OCI-M1 (cell line): ENCODE measurements at regions not wholly inside any gene's neighbourhood (a gene's known extent, or its start where the extent isn't known, plus 50 kb on each side); places are given as distances from the start of the nearest gene placed in this dataset.
"Not testable (repeated sequence)": the region's sequence is repeated elsewhere in the genome, so short reads cannot be mapped to it uniquely, and the experiment has no call there.

Experiments used
- DNase-seq: peaks from one replicate; lab custom pipeline; 2025; lab: John Stamatoyannopoulos, UW

- not testable (repeated sequence) for DNase-seq
Measured at GRCh38 chr7:67916111-67916510, 919.5 kb downstream of the TYW1 start.

GRCh38 chr7:67916571-67917436, 920.2 kb downstream of the TYW1 start:
- no peak for DNase-seq

- no peak for DNase-seq
Measured at GRCh38 chr7:67917437-67917755, 920.8 kb downstream of the TYW1 start.

DNA sequence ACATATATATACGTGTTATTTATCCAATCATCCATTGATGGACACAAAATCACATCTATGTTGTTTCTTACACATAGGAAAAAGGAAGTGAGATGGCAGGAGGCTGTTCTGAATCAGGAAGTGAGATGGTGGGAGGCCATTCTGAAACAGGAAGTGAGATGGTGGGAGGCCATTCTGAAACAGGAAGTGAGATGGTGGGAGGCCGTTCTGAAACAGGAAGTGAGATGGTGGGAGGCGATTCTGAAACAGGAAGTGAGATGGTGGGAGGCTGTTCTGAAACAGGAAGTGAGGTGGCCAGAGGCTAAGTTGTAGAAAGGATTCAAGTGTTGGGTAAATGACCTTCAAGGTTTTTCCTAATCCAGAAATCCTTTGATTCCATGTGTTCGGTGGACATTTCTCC, 921.5 kb downstream of the TYW1 start:
- DNase-seq: peak; percentile 84

- no peak for DNase-seq
Measured at GRCh38 chr7:67923286-67923685, 926.7 kb downstream of the TYW1 start.

DNA sequence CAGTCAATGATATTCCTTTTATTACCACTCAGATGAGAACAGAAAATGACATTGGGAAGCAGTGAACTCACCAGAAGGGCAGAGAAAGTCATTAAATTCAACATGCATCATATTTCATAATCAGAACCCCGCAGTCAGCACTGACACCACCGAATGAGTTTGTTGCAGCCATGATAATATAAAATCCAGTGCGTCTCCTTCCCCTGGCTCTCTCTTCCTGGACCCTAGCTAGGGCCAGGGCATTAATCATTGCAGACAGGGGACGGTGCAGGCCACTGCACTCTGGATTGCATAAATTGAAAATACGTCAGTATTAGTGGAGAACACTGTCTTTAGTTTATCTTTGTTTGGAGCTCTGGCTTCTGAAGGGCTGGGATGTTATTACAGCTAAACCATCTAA, 931.5 kb downstream of the TYW1 start:
- no peak for DNase-seq

DNA sequence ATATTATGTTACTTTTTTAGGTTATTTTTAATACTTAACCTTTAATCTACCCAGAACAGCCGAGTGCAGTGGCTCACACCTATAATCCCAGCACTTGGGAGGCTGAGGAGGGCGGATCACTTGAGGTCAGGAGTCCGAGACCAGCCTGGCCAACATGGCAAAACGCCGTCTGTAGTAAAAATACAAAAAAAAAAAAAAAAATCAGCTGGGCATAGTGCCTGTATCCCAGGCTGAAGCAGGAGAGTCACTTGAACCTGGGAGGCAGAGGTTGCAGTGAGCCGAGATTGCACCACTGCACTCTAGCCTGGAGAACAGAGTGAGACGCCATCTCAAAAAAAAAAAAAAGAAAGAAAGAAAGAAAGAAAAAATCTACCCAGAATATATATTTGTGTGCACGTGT, 939.8 kb downstream of the TYW1 start:
- DNase-seq: not testable (repeated sequence)

- DNase-seq: no peak
Measured at GRCh38 chr7:67940400-67940799, 943.8 kb downstream of the TYW1 start.

- no peak for DNase-seq
Measured at GRCh38 chr7:67947191-67947590, 950.6 kb downstream of the TYW1 start.

DNA sequence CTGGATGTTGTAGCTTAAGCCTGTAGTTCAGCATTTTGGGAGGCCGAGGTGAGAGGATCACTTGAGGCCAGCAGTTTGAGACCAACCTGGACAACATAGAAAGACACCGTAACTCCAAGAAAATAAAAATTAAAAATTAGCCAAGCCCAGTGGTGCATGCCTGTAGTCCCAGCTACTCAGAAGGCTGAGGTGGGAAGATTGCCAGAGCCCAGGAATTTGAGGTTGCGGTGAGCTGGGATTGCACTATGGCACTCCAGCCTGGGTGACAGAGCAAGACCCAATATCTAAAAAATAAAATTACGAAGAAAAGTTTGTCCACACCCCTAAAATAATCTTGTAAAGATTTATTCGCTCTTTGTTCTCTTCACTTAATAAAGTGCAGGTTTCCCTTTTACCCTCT, 951.0 kb downstream of the TYW1 start:
- DNase-seq: no peak

- peak; percentile 67 for DNase-seq
Measured at GRCh38 chr7:67950321-67951083, 953.9 kb downstream of the TYW1 start.

- DNase-seq: no peak
Measured at GRCh38 chr7:67955061-67955460, 958.4 kb downstream of the TYW1 start.

DNA sequence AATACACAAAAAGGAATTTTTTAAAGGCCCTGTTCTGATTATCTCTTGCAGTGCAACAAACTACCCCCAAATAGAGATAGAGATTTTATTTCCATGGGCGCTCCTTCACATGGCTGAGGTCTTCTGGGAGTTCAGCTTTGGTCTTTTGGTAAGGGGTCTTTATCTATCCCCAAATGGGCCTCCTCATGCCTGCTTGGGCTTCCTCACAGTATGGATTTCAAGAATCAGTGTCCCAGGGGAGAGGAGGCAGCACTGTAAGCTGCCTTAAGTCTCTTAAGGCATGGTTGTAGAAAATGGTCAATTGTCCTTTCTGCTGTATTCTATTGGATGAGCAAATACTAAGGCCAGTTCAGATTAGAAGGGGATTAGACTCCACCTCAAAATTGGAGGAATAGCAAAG, 966.2 kb downstream of the TYW1 start:
- DNase-seq: no peak

DNA sequence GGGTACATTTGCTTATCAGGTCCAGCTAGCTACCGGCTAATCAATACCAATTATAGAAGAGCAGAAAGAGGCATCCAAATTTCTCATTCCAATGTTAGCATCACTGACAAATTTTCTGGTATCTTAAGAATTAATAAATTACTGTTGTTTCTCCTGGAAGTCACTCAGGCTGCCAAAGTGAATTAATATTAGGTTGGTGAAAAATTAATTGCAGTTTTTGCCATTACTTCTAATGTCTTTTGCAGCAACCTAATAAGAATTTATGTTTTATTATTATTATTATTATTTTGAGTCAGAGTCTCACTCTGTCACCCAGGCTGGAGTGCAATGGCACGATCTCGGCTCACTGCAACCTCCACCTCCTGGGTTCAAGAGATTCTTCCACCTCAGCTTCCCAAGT, 979.9 kb downstream of the TYW1 start:
- no peak for DNase-seq

DNA sequence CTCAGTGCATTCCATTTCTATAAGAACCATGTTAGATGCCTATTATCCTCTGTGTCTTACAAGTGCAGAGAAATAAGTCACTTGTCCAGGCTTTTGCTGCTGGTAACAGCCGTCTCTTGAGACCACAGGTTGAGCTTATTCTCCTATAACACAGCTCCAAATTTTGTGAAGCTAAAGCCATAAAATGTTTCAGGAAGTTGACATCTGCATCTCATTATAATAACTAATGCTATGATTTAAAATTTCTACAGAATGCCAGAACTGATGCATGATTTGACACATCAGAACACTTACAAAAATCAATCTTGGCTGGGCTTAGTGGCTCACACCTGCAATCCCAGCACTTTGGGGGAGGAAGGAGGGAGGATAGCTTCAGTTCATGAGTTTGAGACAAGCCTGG, 986.9 kb downstream of the TYW1 start:
- no peak for DNase-seq

DNA sequence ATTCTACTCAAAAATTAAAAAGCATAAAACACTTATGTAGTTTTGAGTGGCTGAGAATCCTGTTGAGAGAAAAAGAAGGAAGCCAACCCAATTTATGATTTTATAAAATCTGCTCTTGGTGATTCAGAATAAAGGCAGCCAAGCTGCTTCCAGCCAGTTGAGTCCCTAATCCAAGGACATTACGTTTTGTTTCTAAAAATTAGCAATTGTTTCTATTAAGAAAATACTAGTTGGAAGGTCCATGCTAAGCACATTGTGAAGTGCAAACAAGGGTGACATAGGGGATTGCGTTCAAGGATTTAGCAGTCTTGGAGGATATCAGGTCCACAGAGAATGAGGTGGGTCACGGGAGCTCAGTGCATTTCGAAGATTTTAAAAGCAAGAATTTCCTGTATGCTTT, 987.7 kb downstream of the TYW1 start:
- no peak for DNase-seq

DNA sequence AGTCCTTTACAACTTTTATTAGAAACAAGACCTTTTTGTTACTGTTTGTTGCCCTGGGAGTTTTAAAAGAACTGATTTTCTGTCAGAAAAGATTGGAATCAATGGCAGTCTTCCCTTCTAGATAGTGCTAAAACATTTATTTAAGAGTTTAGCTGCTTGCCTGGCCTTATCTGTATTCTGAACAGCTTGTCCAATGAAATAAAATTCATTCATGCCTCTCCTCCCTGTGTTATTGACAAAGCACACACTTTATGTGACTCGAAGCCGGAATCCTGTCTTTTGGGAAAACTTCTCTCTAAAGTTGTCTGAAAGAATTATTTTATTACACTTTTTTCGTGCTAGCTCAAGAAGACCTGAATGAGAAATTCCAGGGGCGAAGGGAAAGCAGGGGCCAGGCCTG, 992.5 kb downstream of the TYW1 start:
- DNase-seq: no peak

GRCh38 chr7:67990003-67990402, 993.4 kb downstream of the TYW1 start:
- no peak for DNase-seq

DNA sequence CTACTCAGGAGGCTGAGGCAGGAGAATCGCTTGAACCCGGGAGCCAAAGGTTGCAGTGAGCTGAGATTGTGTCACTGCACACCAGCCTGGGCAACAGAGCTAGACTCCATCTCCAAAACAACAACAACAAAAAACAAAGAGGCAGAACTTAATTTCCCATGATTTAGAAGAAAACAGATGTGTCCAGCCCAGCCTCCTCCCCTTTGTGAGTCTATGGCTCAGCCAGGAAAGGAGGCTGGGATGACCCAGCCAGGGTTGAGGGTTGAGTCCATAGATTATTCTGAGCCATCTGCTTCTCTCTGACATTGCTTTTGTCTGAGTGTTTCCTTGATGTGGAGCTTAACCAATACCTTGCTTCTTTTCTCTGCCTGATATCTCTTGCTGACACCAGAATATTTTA, 994.1 kb downstream of the TYW1 start:
- no peak for DNase-seq

GRCh38 chr7:67992287-67992686, 995.7 kb downstream of the TYW1 start:
- no peak for DNase-seq

DNA sequence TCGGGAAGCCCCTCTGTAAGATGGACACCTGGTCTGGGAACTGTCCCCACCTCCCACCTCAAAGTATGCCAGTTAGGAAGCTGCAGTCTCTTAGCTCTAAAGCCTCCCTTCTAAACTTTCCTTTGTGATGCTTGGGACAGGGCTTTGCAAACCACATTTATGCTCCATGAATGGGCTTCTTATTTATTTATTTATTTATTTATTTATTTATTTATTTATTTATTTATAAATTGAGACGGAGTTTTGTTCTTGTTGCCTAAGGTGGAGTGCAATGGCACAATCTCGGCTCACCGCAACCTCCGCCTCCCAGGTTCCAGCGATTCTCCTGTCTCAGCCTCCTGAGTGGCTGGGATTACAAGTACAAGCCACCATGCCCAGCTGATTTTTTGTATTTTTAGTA, 1009.4 kb downstream of the TYW1 start:
- no peak for DNase-seq

GRCh38 chr7:68006619-68007018, 1010.0 kb downstream of the TYW1 start:
- no peak for DNase-seq

DNA sequence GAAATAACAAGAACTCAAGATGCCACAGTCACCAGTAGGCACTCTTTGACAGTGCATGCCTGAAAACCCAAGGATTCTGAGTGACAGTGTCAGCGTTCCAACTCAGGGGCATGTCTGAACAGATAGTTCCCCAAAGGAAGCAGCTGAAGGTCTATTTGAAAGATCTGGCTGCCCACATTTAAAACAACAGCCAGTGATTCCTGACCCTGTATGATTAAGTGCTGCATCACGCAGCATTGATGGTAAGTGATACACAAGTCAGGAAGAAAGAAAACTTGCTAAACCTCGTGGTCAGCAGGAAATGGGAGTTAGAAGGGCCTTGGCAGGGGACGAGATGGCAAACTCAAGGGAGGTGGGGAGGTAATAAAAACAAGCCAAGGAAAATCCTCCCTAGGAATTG, 1013.1 kb downstream of the TYW1 start:
- DNase-seq: no peak
